GM13976 (cell line): ENCODE measurements at regions not wholly inside any gene's neighbourhood (a gene's known extent, or its start where the extent isn't known, plus 50 kb on each side); places are given as distances from the start of the nearest gene placed in this dataset.

Experiments
- DNase-seq: peaks from one replicate; pipeline ENCODE4 v3.0.0; 2012; ENCODE audit warnings: low spot score
- in situ Hi-C: fragments of 300-500 bp; cut with MboI; formaldehyde crosslinking; loops from one replicate; pipeline ENCODE4 v1.12.0; 2022; ENCODE audit warnings: low sequenced_read_pairs, mixed read lengths, inconsistent platforms; ENCODE audit not compliant: unreplicated experiment
- TF ChIP-seq, protein P1 (sequence below): IDR thresholded peaks from 2 replicates; pipeline ENCODE4 v1.5.1; 2012; ENCODE audit warnings: borderline replicate concordance, mild to moderate bottlenecking; ENCODE audit not compliant: insufficient read depth; ENCODE audit errors: extremely low read depth, missing control alignments, control extremely low read depth

DNA sequence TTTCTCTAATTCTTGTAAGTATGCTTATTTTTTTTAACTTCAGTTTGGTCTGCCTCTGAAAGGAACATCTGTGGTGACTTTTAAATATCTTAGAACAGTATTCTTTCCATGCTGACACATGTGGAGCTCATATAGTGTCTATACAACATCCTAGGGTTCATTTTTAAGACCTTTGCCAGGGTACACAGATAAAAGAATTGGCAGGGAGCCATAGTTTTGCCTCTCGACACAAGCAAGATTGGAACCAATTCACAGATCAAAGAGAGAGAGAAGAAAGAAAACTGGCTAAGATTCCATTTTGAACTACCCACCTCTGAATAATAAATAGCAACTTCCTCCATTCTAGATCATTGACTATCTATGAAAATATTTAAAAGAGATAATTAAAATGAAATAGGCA is 142.7 kb upstream of the ST6GAL2 start:
- TF ChIP-seq, protein P1, sequence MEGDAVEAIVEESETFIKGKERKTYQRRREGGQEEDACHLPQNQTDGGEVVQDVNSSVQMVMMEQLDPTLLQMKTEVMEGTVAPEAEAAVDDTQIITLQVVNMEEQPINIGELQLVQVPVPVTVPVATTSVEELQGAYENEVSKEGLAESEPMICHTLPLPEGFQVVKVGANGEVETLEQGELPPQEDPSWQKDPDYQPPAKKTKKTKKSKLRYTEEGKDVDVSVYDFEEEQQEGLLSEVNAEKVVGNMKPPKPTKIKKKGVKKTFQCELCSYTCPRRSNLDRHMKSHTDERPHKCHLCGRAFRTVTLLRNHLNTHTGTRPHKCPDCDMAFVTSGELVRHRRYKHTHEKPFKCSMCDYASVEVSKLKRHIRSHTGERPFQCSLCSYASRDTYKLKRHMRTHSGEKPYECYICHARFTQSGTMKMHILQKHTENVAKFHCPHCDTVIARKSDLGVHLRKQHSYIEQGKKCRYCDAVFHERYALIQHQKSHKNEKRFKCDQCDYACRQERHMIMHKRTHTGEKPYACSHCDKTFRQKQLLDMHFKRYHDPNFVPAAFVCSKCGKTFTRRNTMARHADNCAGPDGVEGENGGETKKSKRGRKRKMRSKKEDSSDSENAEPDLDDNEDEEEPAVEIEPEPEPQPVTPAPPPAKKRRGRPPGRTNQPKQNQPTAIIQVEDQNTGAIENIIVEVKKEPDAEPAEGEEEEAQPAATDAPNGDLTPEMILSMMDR: no peak
- no peak for DNase-seq

DNA sequence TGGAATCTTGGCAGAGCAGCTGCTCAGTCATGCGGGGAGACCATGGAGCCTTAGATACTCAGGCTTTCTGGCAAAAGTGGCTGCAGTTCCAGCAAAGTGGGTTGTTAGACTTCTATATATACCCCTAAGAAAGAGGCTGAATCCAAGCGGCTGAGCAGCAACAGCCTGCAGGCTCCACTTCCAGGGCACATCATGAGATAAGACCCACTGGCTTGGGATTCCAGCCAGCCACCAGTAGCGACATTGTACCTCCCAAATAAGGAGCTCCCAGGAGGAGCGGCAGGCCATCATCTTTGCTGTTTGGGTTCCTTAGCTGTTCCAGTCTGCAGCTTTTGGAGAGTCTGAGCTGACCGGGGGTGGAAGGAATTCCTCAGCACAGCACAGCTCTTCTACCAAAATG is 150.3 kb upstream of the ST6GAL2 start:
- in situ Hi-C loops: no loop called here
- no peak for DNase-seq
- TF ChIP-seq, protein P1: no peak

More for the DNA sequence above, 142.7 kb upstream of the ST6GAL2 start:
- in situ Hi-C loops: no loop called here

DNA sequence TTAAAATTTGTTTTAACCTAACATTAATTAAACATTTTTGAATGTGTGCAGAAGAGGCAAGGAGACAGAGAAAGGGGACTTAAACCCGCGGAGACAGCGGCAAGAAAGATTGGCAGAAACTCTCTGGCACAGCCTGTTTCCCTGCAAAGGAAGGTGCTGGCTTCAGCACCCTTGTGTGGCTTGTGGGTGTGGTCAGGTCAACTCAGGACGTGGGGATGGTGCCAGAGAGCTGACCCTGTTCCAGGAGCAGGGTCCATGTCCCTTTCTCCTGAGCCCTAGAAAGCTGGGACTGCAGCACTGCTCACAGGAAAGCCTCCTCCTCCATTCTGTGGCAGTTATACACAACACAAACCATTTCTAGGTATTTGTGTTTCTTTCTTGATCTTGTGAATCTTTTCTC is 176.2 kb upstream of the ST6GAL2 start:
- in situ Hi-C loops: no loop called here
- TF ChIP-seq, protein P1: no peak
- no peak for DNase-seq

DNA sequence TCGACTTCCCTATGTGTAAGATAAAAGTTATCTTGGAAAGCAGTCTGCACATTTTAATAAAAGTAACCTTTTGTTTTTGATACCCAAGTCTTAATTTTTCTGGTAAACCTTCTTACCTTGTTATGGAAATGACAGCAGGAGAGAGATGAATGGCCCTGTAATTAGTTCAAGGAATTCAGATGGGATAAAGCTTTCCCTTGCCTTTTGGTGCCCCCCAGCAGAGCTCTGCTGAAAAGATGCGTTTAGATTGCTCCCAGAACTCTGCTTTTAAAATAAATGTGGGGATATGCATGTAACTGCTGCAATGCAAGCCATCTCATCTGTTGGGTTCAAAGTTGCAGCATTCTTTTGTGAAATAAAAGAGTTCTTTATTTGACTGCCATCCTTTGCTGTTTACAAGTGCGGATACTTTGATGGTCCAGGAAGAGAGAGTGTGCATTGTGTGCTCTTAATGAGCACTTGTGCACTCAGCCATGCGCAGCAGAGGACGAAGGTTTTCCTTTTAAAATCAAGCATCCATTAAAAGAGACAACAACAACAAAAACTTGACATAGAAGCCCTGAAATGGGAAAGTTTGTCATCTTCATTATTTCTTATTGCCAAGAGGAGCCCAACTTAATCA is 176.7 kb upstream of the ST6GAL2 start:
- TF ChIP-seq, protein P1: no peak
- in situ Hi-C loops: no loop called here
- no peak for DNase-seq

DNA sequence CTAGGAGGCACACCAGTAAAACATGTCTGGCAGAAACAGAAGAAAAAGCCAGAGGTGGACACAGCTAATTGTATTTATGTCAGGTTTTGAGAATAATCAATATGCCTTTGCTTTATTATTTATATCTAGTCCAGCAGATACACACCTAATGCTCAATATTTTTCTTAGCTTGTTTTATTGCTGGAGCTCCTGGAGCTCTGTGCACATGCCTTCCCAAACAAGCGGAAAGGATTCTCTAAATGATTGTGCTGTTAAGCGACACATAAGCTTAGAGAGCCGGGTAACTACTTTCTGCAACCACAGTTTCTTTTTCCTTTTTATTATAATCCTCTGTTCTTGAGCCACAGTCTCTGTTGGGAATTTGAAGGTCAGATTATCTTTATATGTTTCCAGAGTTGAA is 177.3 kb upstream of the ST6GAL2 start:
- no peak for DNase-seq
- in situ Hi-C loops: no loop called here

DNA sequence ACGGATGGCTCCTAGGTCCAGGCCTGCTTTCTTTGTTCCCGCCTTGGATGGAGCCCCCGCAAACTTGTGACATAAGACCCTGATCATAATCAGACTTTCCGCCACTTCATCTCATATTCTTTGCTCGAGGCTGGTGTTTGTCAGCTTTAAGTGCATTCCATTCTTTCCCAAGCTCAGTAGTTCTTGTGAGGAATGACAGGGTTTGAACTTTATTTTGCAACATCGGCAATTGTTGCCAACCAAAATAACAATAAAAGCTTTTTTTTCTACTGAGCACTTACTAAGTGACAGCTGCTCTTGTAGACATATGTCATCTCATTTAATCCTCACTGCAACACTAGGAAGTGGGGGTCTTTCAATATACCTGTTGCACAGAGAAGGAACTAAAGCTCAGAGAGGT is 178.8 kb upstream of the ST6GAL2 start:
- in situ Hi-C loops: no loop called here
- no peak for DNase-seq
- TF ChIP-seq, protein P1: no peak

More for the DNA sequence above, 177.3 kb upstream of the ST6GAL2 start:
- TF ChIP-seq, protein P1: no peak
